K562 (cell line): ENCODE measurements at regions not wholly inside any gene's neighbourhood (a gene's known extent, or its start where the extent isn't known, plus 50 kb on each side); places are given as distances from the start of the nearest gene placed in this dataset.

Source experiments
- ATAC-seq: fragments of 200-7000 bp; cut with Tn5 transposase; 3 replicates; pipeline ENCODE4 v1.9.1; 2020; ENCODE audit warnings: moderate library complexity
- BruUV-seq: library from RNA; stranded (reverse); fragments of 400-500 nt; replicated peaks from 2 replicates; lab custom pipeline; 2021; lab: Mats Ljungman, UMichigan
- CTCF ChIA-PET: fragments of 300-600 bp; formaldehyde crosslinking; extraction: SDS; loops from one replicate; lab custom pipeline; 2021; ENCODE audit warnings: low intra/inter-chr PET ratio; lab: Yijun Ruan, JAX
- POLR2A ChIA-PET: fragments of 300-600, 350-650 bp; sonication (Branson Sonifier 250); formaldehyde crosslinking; extraction: SDS; loops from one replicate; lab custom pipeline; 2021; ENCODE audit warnings: antibody characterized with exemption, inconsistent platforms; lab: Yijun Ruan, JAX
- DNase-seq, 4 experiments: peaks; one replicate each; pipeline versions ENCODE4 v3.0.0 to v3.0.0-alpha.2; 2011 to 2018; ENCODE audit warnings: low spot score in 3 of 4, mixed read lengths in 3 of 4; ENCODE audit errors: extremely low read depth in 1 of 4
- FAIRE-seq: peaks from 2 replicates; lab custom pipeline; 2011; peaks lifted over from hg19 to GRCh38; lab: Jason Lieb, UNC
- H2AFZ ChIP-seq: 2 replicates; pipeline ENCODE4 v1.6.0; 2011; ENCODE audit warnings: low read depth, low read length, control low read depth, inconsistent platforms
- H3K27ac ChIP-seq: fragments of 200-600 bp; 3 replicates; pipeline ENCODE4 v1.8.0; 2011; ENCODE audit warnings: low read depth, mild to moderate bottlenecking, control low read depth, inconsistent platforms, low read length, moderate library complexity, mixed read lengths; ENCODE audit errors: extremely low read depth
- H3K27me3 ChIP-seq, 2 experiments: fragments of 300-600 bp in 1 of 2; 2 replicates in 1 of 2; 3 replicates in 1 of 2; pipeline versions ENCODE4 v1.6.0 to v1.8.0; 2011; ENCODE audit warnings: inconsistent platforms in 2 of 2, low read length in 2 of 2, mild to moderate bottlenecking in 1 of 2, mixed read lengths in 1 of 2, moderate library complexity in 1 of 2; ENCODE audit not compliant: control insufficient read depth in 2 of 2, insufficient read depth in 2 of 2
- H3K36me3 ChIP-seq: fragments of 300-600 bp; 3 replicates; pipeline ENCODE4 v1.8.0; 2011; ENCODE audit warnings: mild to moderate bottlenecking, low read length, inconsistent platforms; ENCODE audit not compliant: control insufficient read depth, insufficient read depth
- H3K4me1 ChIP-seq, 2 experiments: fragments of 200-600 bp in 1 of 2; replicated peaks in 1 of 2; 2 replicates in 1 of 2; 3 replicates in 1 of 2; pipeline versions ENCODE4 v1.5.1 to v1.8.0; 2011; ENCODE audit warnings: inconsistent platforms in 2 of 2, low read length in 2 of 2, mild to moderate bottlenecking in 1 of 2, mixed read lengths in 1 of 2, moderate library complexity in 1 of 2; ENCODE audit not compliant: control insufficient read depth in 2 of 2, insufficient read depth in 2 of 2
- H3K4me2 ChIP-seq: 2 replicates; pipeline ENCODE4 v1.6.1; 2011; ENCODE audit warnings: low read length, control low read depth, inconsistent platforms, mixed read lengths; ENCODE audit not compliant: insufficient read depth
- H3K4me3 ChIP-seq: fragments of 200-600 bp; sonication (generic), shearing (Covaris generic); 2 replicates; pipeline ENCODE4 v1.5.1; 2016; ENCODE audit warnings: control low read depth, inconsistent platforms
- H3K79me2 ChIP-seq: fragments of 200-600 bp; 3 replicates; pipeline ENCODE4 v1.8.0; 2011; ENCODE audit warnings: low read length, inconsistent platforms; ENCODE audit not compliant: control insufficient read depth, insufficient read depth
- H3K9ac ChIP-seq, 2 experiments: 2 replicates each; pipeline versions ENCODE4 v1.6.0 to v1.6.1; 2011; ENCODE audit warnings: low read depth in 2 of 2, low read length in 2 of 2, control low read depth in 1 of 2, inconsistent platforms in 1 of 2, mild to moderate bottlenecking in 1 of 2, mixed read lengths in 1 of 2; ENCODE audit not compliant: insufficient read depth in 1 of 2
- H3K9me1 ChIP-seq: one replicate; pipeline ENCODE4 v1.6.0; 2011; ENCODE audit warnings: inconsistent platforms, mild to moderate bottlenecking, low read length, moderate library complexity; ENCODE audit not compliant: control insufficient read depth, insufficient read depth
- H3K9me3 ChIP-seq: replicated peaks from 2 replicates; pipeline ENCODE4 v1.5.1; 2011; ENCODE audit warnings: low read depth, low read length, inconsistent platforms; ENCODE audit not compliant: control insufficient read depth, insufficient read depth
- H4K20me1 ChIP-seq: replicated peaks from 2 replicates; pipeline ENCODE4 v1.6.1; 2011; ENCODE audit warnings: low read length, inconsistent platforms, mixed read lengths; ENCODE audit not compliant: control insufficient read depth, insufficient read depth
- L3MBTL2 ChIP-seq: fragments of 450-650 bp; IDR thresholded peaks from 2 replicates; pipeline ENCODE4 v1.6.1; 2016; ENCODE audit warnings: mild to moderate bottlenecking, moderate library complexity
- SAFB2 ChIP-seq: fragments of 200-400 bp; formaldehyde crosslinking; IDR thresholded peaks from 2 replicates; pipeline ENCODE4 v1.6.1; 2018; ENCODE audit warnings: borderline replicate concordance, low read length, low read depth, moderate library complexity; ENCODE audit not compliant: severe bottlenecking
- TAF15 ChIP-seq: fragments of 200-400 bp; formaldehyde crosslinking; IDR thresholded peaks from 2 replicates; pipeline ENCODE4 v1.6.1; 2017; ENCODE audit warnings: mild to moderate bottlenecking, low read depth, low read length, moderate library complexity
- XRCC3 ChIP-seq: fragments of 450-650 bp; IDR thresholded peaks from 2 replicates; pipeline ENCODE4 v1.6.1; 2017; ENCODE audit warnings: mild to moderate bottlenecking, moderate library complexity
- ZFP36 ChIP-seq: fragments of 150-350 bp; IDR thresholded peaks from 2 replicates; pipeline ENCODE4 v1.6.1; 2018; ENCODE audit warnings: low read length, low read depth; ENCODE audit not compliant: partially characterized antibody
- WGBS: fragments of 100-300 bp; shearing (Covaris generic); methylation state at CpG from one replicate; pipeline ENCODE4 v1.1.6; 2016; ENCODE audit warnings: low coverage, mixed read lengths; ENCODE audit not compliant: insufficient coverage; ENCODE audit errors: missing lambda C conversion rate; 5-methylcytosine and 5-hydroxymethylcytosine counted together
- in situ Hi-C: fragments of 300-500 bp; cut with MboI; formaldehyde crosslinking; loops from 4 replicates; pipeline ENCODE4 v1.15.0; 2018; ENCODE audit warnings: inconsistent platforms, mixed read lengths
- intact Hi-C: fragments of 100-400 bp; cut with micrococcal nuclease; formaldehyde crosslinking; loops from 2 replicates; pipeline ENCODE4 v1.14.2; 2022
- TF ChIP-seq, protein P1 (sequence below): fragments of 450-650 bp; conservative IDR thresholded peaks from 2 replicates; pipeline ENCODE4 v1.6.1; 2016; ENCODE audit warnings: missing genetic modification characterization, low read depth, mild to moderate bottlenecking, control low read depth, missing compliant biosample characterization
- TF ChIP-seq, protein P2 (sequence below): sonication (generic); formaldehyde crosslinking; IDR thresholded peaks from 2 replicates; pipeline ENCODE4 v1.9.0; 2022; ENCODE audit warnings: mild to moderate bottlenecking, missing genetic modification reagents
- TF ChIP-seq, protein P3 (sequence below): sonication (generic); formaldehyde crosslinking; IDR thresholded peaks from 2 replicates; pipeline ENCODE4 v1.9.0; 2022; ENCODE audit warnings: mild to moderate bottlenecking, missing genetic modification reagents
- TF ChIP-seq, protein P4 (sequence below): sonication (generic); formaldehyde crosslinking; IDR thresholded peaks from 2 replicates; pipeline ENCODE4 v1.8.1; 2023; ENCODE audit warnings: mild to moderate bottlenecking, missing genetic modification reagents
- TF ChIP-seq, protein P5 (sequence below), 2 experiments: IDR thresholded peaks; 2 replicates each; pipeline ENCODE4 v1.6.1; 2011; ENCODE audit warnings: borderline replicate concordance in 1 of 2, control low read depth in 1 of 2, low read depth in 1 of 2, low read length in 1 of 2, mild to moderate bottlenecking in 1 of 2, mixed read lengths in 1 of 2, moderate library complexity in 1 of 2; ENCODE audit not compliant: insufficient read depth in 1 of 2, insufficient read length in 1 of 2, poor library complexity in 1 of 2, severe bottlenecking in 1 of 2; ENCODE audit errors: extremely low read depth in 1 of 2

DNA sequence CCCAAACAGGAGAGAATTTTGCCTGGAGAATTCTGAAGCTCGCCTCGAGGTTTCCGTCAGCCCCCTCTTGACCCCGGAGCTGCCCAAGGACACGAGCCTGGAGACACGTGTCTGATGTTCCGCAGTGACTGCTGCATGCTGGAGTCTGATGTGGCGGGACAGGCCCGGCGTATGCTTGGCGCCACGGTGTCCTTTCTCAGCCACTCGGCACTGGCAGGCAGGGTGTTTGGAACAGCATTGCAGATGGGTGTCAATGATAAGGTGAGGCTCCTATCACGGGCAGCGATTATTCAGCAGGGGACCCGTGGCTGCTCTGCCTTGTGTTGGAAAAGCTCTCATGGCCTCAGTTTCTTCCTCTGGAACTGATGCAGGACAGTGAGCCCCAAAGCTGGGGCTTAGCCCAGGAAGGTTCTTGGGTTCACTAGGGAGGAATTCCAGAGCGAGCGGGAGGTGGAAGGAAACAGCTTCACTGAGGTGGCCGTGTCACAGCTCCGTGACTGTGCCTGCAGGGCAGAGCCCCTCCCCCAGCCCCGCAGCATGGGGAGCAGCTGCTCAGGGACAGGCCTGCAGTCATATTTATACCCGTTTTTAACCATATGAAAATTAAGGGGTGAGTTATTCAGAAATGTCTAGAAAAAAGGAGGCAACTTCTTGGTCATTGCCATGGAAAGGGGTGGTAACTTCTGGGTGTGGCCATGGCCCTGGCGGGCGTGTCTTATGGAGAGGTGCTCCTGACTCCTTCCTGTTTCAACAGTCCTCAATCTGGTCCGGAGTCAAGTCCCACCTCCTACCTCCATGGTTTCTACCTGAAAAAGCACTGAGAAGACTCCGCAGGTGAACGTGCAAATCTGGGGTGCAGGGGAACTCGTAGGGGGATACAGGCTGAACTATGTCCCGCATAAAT is 123.4 kb downstream of the SIK1 start:
- Histone ChIP-seq H2AFZ (peak overlapping the region; percentile 64; the same call in 1 of the 2 replicates), H3K4me2 (peak overlapping the region; percentile 32; the same call in 1 of the 2 replicates), H3K4me3 (no peak overlapping the region), H3K9me3 (no peaks in the 10 kb centered on the region), H3K4me1 (peaks cover 7 to 44% of the 10 kb centered on the region in 2 experiments; a peak in 4 of 5 replicates), H3K27ac (no peak overlapping the region), H3K36me3 (no peaks in the 10 kb centered on the region), H4K20me1 (no peaks in the 10 kb centered on the region; the same call in 1 of the 2 replicates), H3K9me1 (no peaks in the 10 kb centered on the region), H3K79me2 (no peaks in the 10 kb centered on the region), H3K9ac (no peak overlapping the region), H3K27me3 (peaks cover 65 to 99% of the 10 kb centered on the region in 2 experiments)
- no TSS peak for BruUV-seq
- intact Hi-C loops (no loop called here), in situ Hi-C loops (no loop called here)
- FAIRE-seq (peak; percentile 42), ATAC-seq (peak; percentile 28; the same call in 2 of the 3 replicates), DNase-seq (peak in 2 of 4 experiments; percentile 67 to 71)
- ChIA-PET CTCF (no interaction called here), POLR2A (interaction anchor here (0.5 to 1.2 kb wide), 4 partner anchors 9 to 315 kb away, joined by 3 to 4 read pairs (median 3); no protein-coding TSS in a partner anchor)
- WGBS = 12% methylated on average over 29 of the region's 29 CpGs
- no peak for TF ChIP-seq XRCC3
- TF ChIP-seq, protein P1, sequence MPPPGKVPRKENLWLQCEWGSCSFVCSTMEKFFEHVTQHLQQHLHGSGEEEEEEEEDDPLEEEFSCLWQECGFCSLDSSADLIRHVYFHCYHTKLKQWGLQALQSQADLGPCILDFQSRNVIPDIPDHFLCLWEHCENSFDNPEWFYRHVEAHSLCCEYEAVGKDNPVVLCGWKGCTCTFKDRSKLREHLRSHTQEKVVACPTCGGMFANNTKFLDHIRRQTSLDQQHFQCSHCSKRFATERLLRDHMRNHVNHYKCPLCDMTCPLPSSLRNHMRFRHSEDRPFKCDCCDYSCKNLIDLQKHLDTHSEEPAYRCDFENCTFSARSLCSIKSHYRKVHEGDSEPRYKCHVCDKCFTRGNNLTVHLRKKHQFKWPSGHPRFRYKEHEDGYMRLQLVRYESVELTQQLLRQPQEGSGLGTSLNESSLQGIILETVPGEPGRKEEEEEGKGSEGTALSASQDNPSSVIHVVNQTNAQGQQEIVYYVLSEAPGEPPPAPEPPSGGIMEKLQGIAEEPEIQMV (tag) = peak; percentile 86
- TF ChIP-seq, protein P2, sequence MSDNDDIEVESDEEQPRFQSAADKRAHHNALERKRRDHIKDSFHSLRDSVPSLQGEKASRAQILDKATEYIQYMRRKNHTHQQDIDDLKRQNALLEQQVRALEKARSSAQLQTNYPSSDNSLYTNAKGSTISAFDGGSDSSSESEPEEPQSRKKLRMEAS (CRISPR knock-in tag) = 0 out of 2 replicates have a peak, but pooled peaks have one; percentile 29
- TF ChIP-seq, protein P3, sequence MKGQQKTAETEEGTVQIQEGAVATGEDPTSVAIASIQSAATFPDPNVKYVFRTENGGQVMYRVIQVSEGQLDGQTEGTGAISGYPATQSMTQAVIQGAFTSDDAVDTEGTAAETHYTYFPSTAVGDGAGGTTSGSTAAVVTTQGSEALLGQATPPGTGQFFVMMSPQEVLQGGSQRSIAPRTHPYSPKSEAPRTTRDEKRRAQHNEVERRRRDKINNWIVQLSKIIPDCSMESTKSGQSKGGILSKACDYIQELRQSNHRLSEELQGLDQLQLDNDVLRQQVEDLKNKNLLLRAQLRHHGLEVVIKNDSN (CRISPR knock-in tag) = peak; percentile 34; the same call in 1 of the 2 replicates
- TF ChIP-seq ZFP36 = no peak
- TF ChIP-seq, protein P4, sequence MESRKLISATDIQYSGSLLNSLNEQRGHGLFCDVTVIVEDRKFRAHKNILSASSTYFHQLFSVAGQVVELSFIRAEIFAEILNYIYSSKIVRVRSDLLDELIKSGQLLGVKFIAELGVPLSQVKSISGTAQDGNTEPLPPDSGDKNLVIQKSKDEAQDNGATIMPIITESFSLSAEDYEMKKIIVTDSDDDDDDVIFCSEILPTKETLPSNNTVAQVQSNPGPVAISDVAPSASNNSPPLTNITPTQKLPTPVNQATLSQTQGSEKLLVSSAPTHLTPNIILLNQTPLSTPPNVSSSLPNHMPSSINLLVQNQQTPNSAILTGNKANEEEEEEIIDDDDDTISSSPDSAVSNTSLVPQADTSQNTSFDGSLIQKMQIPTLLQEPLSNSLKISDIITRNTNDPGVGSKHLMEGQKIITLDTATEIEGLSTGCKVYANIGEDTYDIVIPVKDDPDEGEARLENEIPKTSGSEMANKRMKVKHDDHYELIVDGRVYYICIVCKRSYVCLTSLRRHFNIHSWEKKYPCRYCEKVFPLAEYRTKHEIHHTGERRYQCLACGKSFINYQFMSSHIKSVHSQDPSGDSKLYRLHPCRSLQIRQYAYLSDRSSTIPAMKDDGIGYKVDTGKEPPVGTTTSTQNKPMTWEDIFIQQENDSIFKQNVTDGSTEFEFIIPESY (CRISPR knock-in tag) = no peak
- TF ChIP-seq, protein P5, sequence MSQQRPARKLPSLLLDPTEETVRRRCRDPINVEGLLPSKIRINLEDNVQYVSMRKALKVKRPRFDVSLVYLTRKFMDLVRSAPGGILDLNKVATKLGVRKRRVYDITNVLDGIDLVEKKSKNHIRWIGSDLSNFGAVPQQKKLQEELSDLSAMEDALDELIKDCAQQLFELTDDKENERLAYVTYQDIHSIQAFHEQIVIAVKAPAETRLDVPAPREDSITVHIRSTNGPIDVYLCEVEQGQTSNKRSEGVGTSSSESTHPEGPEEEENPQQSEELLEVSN (IDR thresholded peaks at IDR 0.05; ENCODE audit: borderline replicate concordance in 1 of 2, extremely low read depth in 1 of 2, insufficient read depth in 1 of 2, insufficient read length in 1 of 2, low read depth in 1 of 2, low read length in 1 of 2, poor library complexity in 1 of 2, severe bottlenecking in 1 of 2) = peak; percentile 25 to 87
- peak; percentile 57; the same call in 1 of the 2 replicates for TF ChIP-seq L3MBTL2
- TF ChIP-seq SAFB2 = no peak
- no peak for TF ChIP-seq TAF15
